Hepatocyte (in vitro differentiated cells): ENCODE measurements at regions not wholly inside any gene's neighbourhood (a gene's known extent, or its start where the extent isn't known, plus 50 kb on each side); places are given as distances from the start of the nearest gene placed in this dataset.
"Not testable (repeated sequence)": the region's sequence is repeated elsewhere in the genome, so short reads cannot be mapped to it uniquely, and the experiment has no call there.

ENCODE experiments used
- CTCF ChIP-seq: fragments of 200-600 bp; sonication (generic); IDR thresholded peaks from 2 replicates; pipeline ENCODE4 v1.5.1; 2016; ENCODE audit warnings: antibody characterized with exemption, mild to moderate bottlenecking; ENCODE audit not compliant: poor library complexity
- EZH2 ChIP-seq: fragments of 200-600 bp; sonication (generic); IDR thresholded peaks from 2 replicates; pipeline ENCODE4 v1.6.1; 2016; ENCODE audit warnings: antibody characterized with exemption, mild to moderate bottlenecking, borderline replicate concordance
- EZH2phosphoT487 ChIP-seq: fragments of 200-600 bp; sonication (generic); IDR thresholded peaks from one replicate; pipeline ENCODE4 v1.6.1; 2018; ENCODE audit warnings: antibody characterized with exemption, mild to moderate bottlenecking, low read depth, moderate library complexity; ENCODE audit not compliant: unreplicated experiment, severe bottlenecking

DNA sequence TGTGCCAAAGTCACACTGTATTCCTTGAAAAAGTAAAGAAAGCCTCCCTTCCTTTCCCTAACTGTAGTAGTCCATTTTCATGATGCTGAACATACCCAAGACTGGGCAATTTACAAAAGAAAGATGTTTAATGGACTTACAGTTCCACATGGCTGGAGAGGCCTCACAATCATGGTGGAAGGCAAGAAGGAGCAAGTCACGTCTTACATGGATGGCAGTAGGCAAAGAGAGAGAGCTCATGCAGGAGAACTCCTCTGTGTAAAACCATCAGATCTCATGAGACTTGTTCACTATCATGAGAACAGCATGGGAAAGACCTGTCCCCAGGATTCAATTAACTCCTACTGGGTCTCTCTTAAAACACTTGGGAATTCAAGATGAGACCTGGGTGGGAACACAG is 222.5 kb upstream of the NT5E start:
- not testable (repeated sequence) for TF ChIP-seq CTCF, EZH2, EZH2phosphoT487
